Activated CD4-positive, alpha-beta T cell treated with anti-CD3 and anti-CD28 coated beads, Interleukin-2, amount 10 ng/mL, durations not matched to agents 7 days and 5 days (primary cell): ENCODE measurements at regions not wholly inside any gene's neighbourhood (a gene's known extent, or its start where the extent isn't known, plus 50 kb on each side); places are given as distances from the start of the nearest gene placed in this dataset.
"Not testable (repeated sequence)": the region's sequence is repeated elsewhere in the genome, so short reads cannot be mapped to it uniquely, and the experiment has no call there.

Experiments used
- CTCF ChIA-PET: fragments of 350-600 bp; sonication (Branson Sonifier 250); formaldehyde crosslinking; loops from one replicate; lab custom pipeline; 2021; ENCODE audit warnings: antibody characterized with exemption; lab: Charles Lee
- POLR2A ChIA-PET: fragments of 350-600 bp; sonication (Branson Sonifier 250); formaldehyde crosslinking; loops from one replicate; lab custom pipeline; 2021; ENCODE audit warnings: antibody characterized with exemption; lab: Charles Lee
- DNase-seq: peaks from one replicate; pipeline ENCODE4 v3.0.0-alpha.2; 2020
- H3K27ac Mint-ChIP-seq: one replicate; pipeline ENCODE4 v1.8.0; 2021; ENCODE audit warnings: mild to moderate bottlenecking, moderate library complexity, mixed read lengths
- H3K27me3 Mint-ChIP-seq: one replicate; pipeline ENCODE4 v1.8.0; 2021; ENCODE audit warnings: mixed read lengths
- H3K36me3 Mint-ChIP-seq: one replicate; pipeline ENCODE4 v1.8.0; 2021; ENCODE audit warnings: low read depth, mixed read lengths
- H3K4me1 Mint-ChIP-seq: one replicate; pipeline ENCODE4 v1.8.0; 2021; ENCODE audit warnings: mixed read lengths
- H3K4me3 Mint-ChIP-seq: one replicate; pipeline ENCODE4 v1.8.0; 2021; ENCODE audit warnings: mild to moderate bottlenecking, moderate library complexity, mixed read lengths
- H3K9me3 Mint-ChIP-seq: one replicate; pipeline ENCODE4 v1.8.0; 2021; ENCODE audit warnings: mixed read lengths

DNA sequence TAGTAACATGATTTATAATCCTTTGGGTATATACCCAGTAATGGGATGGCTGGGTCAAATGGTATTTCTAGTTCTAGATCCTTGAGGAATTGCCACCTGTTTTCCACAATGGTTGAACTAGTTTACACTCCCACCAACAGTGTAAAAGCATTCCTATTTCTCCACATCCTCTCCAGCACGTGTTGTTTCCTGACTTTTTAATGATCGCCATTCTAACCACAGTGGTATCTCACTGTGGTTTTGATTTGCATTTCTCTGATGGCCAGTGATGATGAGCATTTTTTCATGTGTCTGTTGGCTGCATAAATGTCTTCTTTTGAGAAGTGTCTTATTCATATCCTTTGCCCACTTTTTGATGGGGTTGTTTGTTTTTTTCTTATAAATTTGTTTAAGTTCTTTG, 152.6 kb upstream of the PFN2 start:
- CTCF ChIA-PET, H3K4me3 Mint-ChIP-seq, H3K36me3 Mint-ChIP-seq, H3K9me3 Mint-ChIP-seq, POLR2A ChIA-PET, H3K27ac Mint-ChIP-seq, DNase-seq, H3K4me1 Mint-ChIP-seq: not testable (repeated sequence)
- peaks cover 15% of the 10 kb centered on the region for H3K27me3 Mint-ChIP-seq

DNA sequence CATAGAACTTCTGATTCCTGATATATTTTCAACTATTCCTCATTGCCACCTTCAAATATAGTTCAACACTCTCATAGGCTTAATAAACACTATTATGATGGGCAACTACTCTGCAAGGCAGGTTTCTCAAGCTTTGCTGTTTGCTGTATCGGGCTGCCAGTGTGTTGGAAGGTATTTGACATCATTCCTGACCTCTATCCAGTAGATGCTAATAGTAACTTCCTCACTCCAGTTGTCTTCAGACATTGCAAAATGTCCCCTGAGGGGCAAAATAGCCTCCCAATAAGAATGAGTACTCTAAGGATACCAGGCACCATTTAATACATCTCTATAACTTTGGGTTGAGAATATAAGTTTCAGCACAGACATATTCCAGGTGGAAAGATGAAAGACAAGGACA, 147.5 kb upstream of the PFN2 start:
- no peak for DNase-seq
- no peaks in the 10 kb centered on the region for H3K36me3 Mint-ChIP-seq
- H3K9me3 Mint-ChIP-seq: no peaks in the 10 kb centered on the region
- no peak overlapping the region for H3K4me3 Mint-ChIP-seq
- POLR2A ChIA-PET: no interaction called here
- no peak overlapping the region for H3K27ac Mint-ChIP-seq
- CTCF ChIA-PET: no interaction called here
- H3K4me1 Mint-ChIP-seq: no peaks in the 10 kb centered on the region
- peaks cover 22% of the 10 kb centered on the region for H3K27me3 Mint-ChIP-seq

DNA sequence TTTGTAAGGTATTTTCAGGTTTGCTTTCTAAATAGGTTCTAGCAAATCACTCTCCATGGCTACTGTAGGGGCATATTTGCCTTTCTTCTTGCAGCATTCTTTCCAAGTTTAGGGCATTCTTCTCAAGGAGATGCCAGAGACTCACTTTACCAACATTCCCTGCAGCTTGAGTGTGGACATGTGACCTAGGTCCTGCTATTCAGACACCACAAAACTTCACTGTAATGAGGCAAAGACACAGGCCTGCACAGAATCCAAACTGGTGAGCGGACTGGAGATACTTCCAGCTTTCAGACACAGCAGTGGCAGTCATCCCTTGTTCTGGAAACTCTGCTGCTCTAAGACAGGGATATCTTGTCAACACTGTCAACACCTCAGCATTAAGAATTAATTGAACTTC, 146.4 kb upstream of the PFN2 start:
- POLR2A ChIA-PET: no interaction called here
- CTCF ChIA-PET: no interaction called here
- Mint-ChIP-seq H3K9me3 (no peaks in the 10 kb centered on the region), H3K27ac (no peak overlapping the region), H3K4me3 (no peak overlapping the region), H3K36me3 (no peaks in the 10 kb centered on the region), H3K4me1 (no peaks in the 10 kb centered on the region), H3K27me3 (peaks cover 22% of the 10 kb centered on the region)
- DNase-seq: no peak

DNA sequence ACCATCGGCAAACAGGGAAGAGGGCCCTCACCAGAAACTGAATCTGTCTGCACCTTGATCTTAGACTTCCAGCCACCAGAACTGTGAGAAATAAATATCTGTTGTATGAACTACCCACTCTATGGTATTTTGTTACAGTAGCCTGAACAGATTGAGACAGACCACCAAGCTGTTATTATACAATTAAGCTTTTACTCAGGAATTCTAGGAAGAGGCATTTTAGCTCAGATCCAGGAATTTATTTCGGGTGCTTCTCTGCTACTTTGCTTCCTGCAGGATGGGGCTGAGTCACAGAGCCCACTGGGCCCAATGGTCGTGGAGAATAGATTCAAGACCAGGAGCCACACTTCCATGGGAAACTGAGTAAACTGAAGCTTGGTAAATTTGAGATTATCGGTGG, 145.5 kb upstream of the PFN2 start:
- Mint-ChIP-seq H3K27ac (no peak overlapping the region), H3K4me3 (no peak overlapping the region), H3K36me3 (no peaks in the 10 kb centered on the region), H3K27me3 (peaks cover 20% of the 10 kb centered on the region), H3K9me3 (no peaks in the 10 kb centered on the region), H3K4me1 (no peaks in the 10 kb centered on the region)
- no peak for DNase-seq
- CTCF ChIA-PET: no interaction called here
- POLR2A ChIA-PET: no interaction called here

DNA sequence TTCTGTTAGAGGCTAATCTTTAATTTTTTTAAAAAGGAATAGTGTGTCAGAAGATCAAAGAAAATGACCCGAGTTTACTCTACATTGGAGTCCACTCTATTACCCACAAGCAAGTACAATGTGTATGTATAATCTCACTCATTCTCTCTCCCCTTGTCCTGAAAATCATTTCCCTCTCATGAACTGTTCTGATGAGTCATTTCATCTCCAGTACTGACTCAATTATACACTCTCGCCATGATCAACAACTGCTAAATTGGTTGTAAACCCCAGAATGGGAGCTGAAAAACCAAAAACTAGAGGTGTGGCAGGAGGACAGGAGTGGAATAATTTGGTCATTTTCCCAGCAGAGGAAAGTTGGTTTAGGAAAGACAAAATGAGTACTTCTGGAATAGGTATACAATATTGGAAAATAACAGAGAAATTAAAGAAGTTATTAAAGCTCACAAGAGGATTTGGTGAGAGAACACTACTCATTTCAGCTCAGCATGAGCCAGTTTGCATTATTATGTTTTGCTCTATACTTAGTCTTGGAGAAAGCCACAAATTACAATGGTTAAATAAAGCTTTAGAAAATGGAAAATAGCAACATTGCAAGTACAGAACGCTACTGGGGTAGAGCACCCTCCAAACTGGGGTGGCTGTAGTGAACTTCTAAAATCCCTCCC, 144.3 kb upstream of the PFN2 start:
- H3K9me3 Mint-ChIP-seq: no peaks in the 10 kb centered on the region
- H3K36me3 Mint-ChIP-seq: no peaks in the 10 kb centered on the region
- H3K4me3 Mint-ChIP-seq: no peak overlapping the region
- peaks cover 16% of the 10 kb centered on the region for H3K27me3 Mint-ChIP-seq
- POLR2A ChIA-PET: no interaction called here
- H3K4me1 Mint-ChIP-seq: no peaks in the 10 kb centered on the region
- no peak overlapping the region for H3K27ac Mint-ChIP-seq
- CTCF ChIA-PET: no interaction called here
- no peak for DNase-seq

DNA sequence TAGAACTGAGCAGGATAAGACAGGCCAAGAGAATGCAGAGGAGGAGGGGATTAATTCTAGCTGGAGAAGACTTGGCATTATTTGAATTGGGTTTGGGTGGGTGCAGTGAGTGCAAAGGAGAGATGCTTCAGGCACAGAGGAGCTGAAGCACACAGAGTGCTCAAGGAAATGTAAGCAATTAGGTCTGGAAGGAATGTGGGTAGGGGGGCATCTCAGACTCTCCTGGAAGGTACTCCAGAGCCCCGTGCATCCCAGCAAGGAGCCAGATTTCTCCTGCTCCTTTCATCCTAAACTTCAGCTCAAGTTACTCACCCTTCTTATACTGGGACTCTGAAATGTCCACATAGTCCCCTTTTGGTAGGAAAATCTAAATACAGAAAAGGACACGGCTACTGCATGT, 143.6 kb upstream of the PFN2 start:
- H3K4me3 Mint-ChIP-seq: no peak overlapping the region

DNA sequence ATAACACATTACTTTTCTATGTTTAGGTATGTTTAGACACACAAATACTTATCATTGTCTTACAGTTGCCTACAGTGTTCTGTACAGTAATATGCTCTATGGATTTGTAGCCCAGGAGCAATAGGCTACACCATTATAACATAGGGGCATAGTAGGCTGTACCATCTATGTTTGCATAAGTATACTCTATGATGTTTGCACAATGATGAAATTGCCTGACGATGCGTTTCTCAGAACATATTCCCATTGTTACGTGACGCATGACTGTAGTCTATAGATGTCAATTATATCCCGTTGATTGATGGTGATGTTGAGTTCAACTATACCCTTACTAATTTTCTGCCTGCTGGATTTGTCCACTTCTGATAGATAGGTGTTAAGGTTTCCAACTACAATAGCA, 139.4 kb upstream of the PFN2 start:
- ChIA-PET POLR2A (no interaction called here), CTCF (no interaction called here)
- no peak overlapping the region for H3K4me3 Mint-ChIP-seq
- no peaks in the 10 kb centered on the region for H3K4me1 Mint-ChIP-seq
- H3K36me3 Mint-ChIP-seq: no peaks in the 10 kb centered on the region
- no peak overlapping the region for H3K27ac Mint-ChIP-seq
- H3K9me3 Mint-ChIP-seq: no peaks in the 10 kb centered on the region
- H3K27me3 Mint-ChIP-seq: peaks cover 11% of the 10 kb centered on the region
- no peak for DNase-seq

More for the DNA sequence above, 143.6 kb upstream of the PFN2 start:
- Mint-ChIP-seq H3K4me1 (no peaks in the 10 kb centered on the region), H3K27ac (no peak overlapping the region), H3K36me3 (no peaks in the 10 kb centered on the region), H3K27me3 (peaks cover 16% of the 10 kb centered on the region), H3K9me3 (no peaks in the 10 kb centered on the region)
- DNase-seq: no peak
- ChIA-PET CTCF (no interaction called here), POLR2A (no interaction called here)

DNA sequence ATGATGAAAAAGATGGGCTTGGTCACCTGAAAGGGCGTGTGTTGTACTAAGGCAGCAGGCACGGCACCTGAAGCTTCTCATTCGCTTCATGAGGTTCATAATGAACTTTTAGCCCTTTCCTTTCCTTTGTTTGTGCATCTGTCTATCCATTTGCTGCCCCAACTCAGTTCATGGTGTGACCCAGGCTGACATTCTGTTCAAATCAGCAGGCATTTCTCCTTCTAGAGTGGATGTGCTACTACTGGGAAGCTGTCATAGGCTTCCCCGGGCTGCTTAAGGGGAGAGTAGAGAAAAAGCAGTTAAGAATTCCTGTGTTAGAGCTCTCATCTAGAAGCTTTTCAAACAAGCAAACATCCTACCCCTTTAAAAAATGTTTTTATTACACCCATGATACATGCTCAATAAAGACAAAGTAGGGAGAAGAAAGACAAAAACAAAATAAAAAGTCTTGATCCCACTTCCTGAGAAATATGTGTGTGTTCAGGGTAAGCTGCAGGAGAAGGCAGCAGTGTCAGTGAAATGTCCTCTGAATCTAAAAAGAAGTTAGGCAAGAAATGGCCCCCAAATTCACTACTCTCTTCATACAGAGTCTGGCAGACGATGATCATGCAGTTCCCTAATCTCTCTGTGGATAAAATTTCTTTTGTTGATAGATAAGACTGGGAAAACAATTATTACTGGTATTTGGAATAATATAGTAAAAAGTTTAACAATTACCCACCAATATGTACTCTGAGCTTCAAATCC, 136.9 kb upstream of the PFN2 start:
- no peaks in the 10 kb centered on the region for H3K4me1 Mint-ChIP-seq
- H3K27me3 Mint-ChIP-seq: peaks cover 8% of the 10 kb centered on the region

DNA sequence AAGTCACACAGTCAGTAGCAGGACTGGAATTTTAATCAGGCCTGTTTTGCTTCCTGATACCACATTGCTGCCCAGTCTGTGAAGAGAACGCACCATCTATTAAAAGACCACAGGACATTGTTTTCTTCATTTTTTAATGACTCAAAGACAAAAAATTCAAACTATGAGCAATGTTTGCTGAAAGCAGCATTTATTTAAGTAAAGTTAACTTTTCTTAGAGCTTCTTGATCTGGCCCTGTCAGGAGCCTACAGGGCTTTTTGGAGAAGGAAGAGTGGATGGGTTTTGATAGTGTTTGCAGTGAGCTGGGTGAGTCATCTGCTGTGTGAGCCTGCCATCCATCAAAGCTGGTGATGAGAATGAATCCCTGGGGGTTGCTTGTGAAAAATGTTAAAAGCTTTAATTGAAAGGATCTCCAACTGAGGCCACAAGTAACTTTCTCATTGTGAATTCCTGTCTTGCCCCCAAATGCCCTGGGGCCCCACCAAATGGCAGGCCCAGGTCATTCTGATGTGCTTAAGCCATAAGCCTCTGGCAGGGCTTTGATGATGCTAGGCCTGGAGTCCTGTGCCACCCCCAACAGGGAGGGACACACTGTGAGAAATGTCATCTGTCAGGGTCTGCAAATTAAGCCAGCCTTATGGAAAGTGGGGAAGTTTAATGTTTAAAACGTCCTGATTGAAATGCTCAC, 136.2 kb upstream of the PFN2 start:
- no peak for DNase-seq
- H3K4me3 Mint-ChIP-seq: no peak overlapping the region
- no peaks in the 10 kb centered on the region for H3K9me3 Mint-ChIP-seq
- H3K27me3 Mint-ChIP-seq: peaks cover 9% of the 10 kb centered on the region
- ChIA-PET POLR2A (no interaction called here), CTCF (interaction anchor here (0.8 to 1.2 kb wide), 2 partner anchors 8 to 77 kb away, joined by 4 read pairs; no protein-coding TSS in a partner anchor)
- no peaks in the 10 kb centered on the region for H3K4me1 Mint-ChIP-seq
- H3K36me3 Mint-ChIP-seq: no peaks in the 10 kb centered on the region
- no peak overlapping the region for H3K27ac Mint-ChIP-seq

More for the DNA sequence above, 136.9 kb upstream of the PFN2 start:
- no peak overlapping the region for H3K4me3 Mint-ChIP-seq
- no peaks in the 10 kb centered on the region for H3K9me3 Mint-ChIP-seq
- ChIA-PET CTCF (interaction anchor here (0.8 to 1.2 kb wide), 2 partner anchors 9 to 77 kb away, joined by 4 read pairs; no protein-coding TSS in a partner anchor), POLR2A (no interaction called here)
- H3K27ac Mint-ChIP-seq: no peak overlapping the region
- DNase-seq: no peak
- no peaks in the 10 kb centered on the region for H3K36me3 Mint-ChIP-seq

DNA sequence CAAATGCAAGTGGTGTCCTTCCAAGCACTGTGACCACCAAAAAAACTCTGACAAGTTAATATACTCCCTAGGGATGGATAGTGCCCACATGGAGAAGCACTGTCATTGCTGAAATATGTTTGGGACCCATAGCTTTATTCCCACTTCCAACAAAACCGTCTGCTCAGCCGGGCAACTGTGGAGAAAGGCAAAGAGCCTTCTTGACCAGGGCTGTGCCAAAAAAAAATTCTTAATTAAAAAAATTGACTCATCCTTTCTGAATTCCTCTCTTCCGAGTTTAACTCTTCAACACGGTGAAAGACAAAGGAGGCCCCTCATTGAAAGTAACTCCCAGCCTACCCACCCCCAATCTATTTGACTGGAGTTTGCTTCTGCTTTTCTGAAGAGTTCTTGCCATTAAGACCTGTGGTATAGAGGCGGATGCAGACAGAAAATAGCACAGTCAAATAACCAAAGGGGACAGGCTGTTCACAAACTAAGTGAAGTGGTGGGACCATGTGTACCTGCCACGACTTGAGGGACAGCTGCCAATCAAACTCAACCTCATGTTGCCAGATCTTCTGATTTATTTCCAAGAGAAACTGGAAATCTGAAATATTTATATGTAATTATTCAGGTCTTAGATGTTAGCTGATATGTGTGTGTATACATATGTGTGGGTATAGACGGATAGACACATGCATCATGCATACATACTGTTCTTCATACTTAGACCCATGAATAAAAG, 135.4 kb upstream of the PFN2 start:
- ChIA-PET CTCF (no interaction called here), POLR2A (no interaction called here)
- Mint-ChIP-seq H3K36me3 (no peaks in the 10 kb centered on the region), H3K9me3 (peaks cover 3% of the 10 kb centered on the region), H3K4me3 (no peak overlapping the region), H3K27me3 (peaks cover 9% of the 10 kb centered on the region), H3K4me1 (no peaks in the 10 kb centered on the region), H3K27ac (no peak overlapping the region)
- DNase-seq: no peak

DNA sequence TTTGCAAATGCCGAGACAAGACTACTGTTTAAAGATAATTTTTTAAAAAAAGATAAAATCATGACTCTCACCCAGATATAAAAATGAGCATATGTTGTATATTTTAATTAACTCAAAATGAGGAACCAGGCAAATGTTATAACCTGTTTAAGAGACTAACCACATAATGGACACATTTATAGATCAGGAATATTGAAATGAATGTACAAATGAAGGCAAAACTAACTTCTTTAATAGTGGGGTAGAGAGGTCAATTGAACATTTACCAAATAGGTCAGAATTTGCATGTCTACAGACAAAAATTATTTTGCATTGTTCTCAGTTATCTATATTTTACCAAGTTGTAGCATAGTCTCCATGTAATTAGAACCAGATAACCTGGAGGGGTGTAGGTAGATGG, 134.3 kb upstream of the PFN2 start:
- Mint-ChIP-seq H3K9me3 (peaks cover 3% of the 10 kb centered on the region), H3K36me3 (no peaks in the 10 kb centered on the region), H3K27me3 (peaks cover 9% of the 10 kb centered on the region), H3K27ac (no peak overlapping the region), H3K4me1 (no peaks in the 10 kb centered on the region), H3K4me3 (no peak overlapping the region)
- no peak for DNase-seq
- POLR2A ChIA-PET: no interaction called here
- CTCF ChIA-PET: no interaction called here

DNA sequence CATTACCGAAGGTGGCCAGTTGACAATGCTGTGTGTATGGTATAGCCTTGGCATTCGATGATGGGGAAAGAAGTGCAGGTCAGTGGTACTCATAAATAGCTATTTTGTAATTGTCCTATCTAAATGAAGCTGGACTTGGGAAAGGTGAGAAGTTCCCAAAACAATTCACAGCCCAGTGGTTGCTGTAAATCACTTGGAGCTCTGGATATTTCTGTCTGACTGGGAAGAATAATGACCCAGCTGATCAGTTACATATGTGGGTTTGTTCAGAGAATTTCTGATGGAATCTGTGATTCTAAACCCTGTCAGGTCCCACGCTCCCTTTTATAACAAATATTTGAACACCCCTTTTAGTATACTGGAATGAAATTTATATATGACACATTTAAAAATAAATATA, 133.9 kb upstream of the PFN2 start:
- H3K4me3 Mint-ChIP-seq: no peak overlapping the region
- no peak for DNase-seq
- H3K27ac Mint-ChIP-seq: no peak overlapping the region
- H3K36me3 Mint-ChIP-seq: no peaks in the 10 kb centered on the region
- ChIA-PET CTCF (interaction anchor here (0.6 to 1.1 kb wide), 2 partner anchors 27 to 119 kb away, joined by 3 to 4 read pairs; no protein-coding TSS in a partner anchor), POLR2A (no interaction called here)
- peaks cover 12% of the 10 kb centered on the region for H3K27me3 Mint-ChIP-seq
- H3K9me3 Mint-ChIP-seq: peaks cover 3% of the 10 kb centered on the region
- H3K4me1 Mint-ChIP-seq: no peaks in the 10 kb centered on the region

DNA sequence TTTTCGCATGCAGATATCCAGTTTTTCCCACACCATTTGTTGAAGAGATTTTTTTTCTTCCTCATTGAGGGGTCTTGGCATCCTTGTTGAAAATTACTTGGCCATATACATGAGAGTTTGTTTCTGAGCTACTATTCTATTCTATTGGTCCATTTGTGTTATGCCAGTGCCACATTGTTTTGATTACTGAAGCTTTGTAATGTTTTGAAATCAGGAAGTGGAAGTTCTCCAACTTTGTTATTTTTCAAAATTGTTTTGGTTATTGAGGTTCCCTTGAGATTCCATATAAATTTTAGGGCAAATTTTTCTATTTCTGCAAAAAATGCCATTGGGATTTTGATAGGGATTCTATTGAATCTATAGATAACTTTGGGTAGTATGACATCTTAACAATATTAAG, 130.3 kb upstream of the PFN2 start:
- peaks cover 3% of the 10 kb centered on the region for H3K9me3 Mint-ChIP-seq
- CTCF ChIA-PET: no interaction called here

More for the DNA sequence above, 130.3 kb upstream of the PFN2 start:
- H3K4me1 Mint-ChIP-seq: peaks cover 4% of the 10 kb centered on the region
- POLR2A ChIA-PET: no interaction called here
- no peak overlapping the region for H3K4me3 Mint-ChIP-seq
- no peak for DNase-seq
- H3K36me3 Mint-ChIP-seq: no peaks in the 10 kb centered on the region
- H3K27ac Mint-ChIP-seq: no peak overlapping the region
- H3K27me3 Mint-ChIP-seq: peaks cover 5% of the 10 kb centered on the region
